ENCODE measurements at regions not wholly inside any gene's neighbourhood (a gene's known extent, or its start where the extent isn't known, plus 50 kb on each side); places are given as distances from the start of the nearest gene placed in this dataset.

- DNase-seq (ENCODE audit: low read depth in 1 of 2, low spot score in 1 of 2), result no peak
- no peak for FAIRE-seq
- Histone ChIP-seq H3K27ac (no peak overlapping the region), H3K4me3 (no peak overlapping the region), H3K4me1 (no peaks in the 10 kb centered on the region), H3K4me2 (no peak overlapping the region), H3K9me3 (no peaks in the 10 kb centered on the region)
- TF ChIP-seq RARB (CRISPR knock-in tag; IDR thresholded peaks at IDR 0.05) (no peak), CTCF (IDR thresholded peaks at IDR 0.05) (no peak)
- WGBS (ENCODE audit: missing lambda C conversion rate), result 67% methylated on average over 2 of the region's 2 CpGs
- ChIA-PET POLR2A (no interaction called here), CTCF (no interaction called here)
- no peak for ATAC-seq
These were observed 261.2 kb upstream of the TRPC7 start for GRCh38 chr5:136626531-136626930.

- ATAC-seq, result no peak
- no peak for DNase-seq (ENCODE audit: low read depth in 1 of 2, low spot score in 1 of 2)
- Histone ChIP-seq H3K4me2 (no peak overlapping the region), H3K27ac (no peak overlapping the region), H3K4me1 (no peaks in the 10 kb centered on the region), H3K4me3 (no peak overlapping the region), H3K9me3 (no peaks in the 10 kb centered on the region)
- ChIA-PET POLR2A (no interaction called here), CTCF (interaction anchor here (0.8 kb wide), 1 partner anchor 148 kb away, joined by 3 read pairs; no protein-coding TSS in a partner anchor)
- no peak for FAIRE-seq
- TF ChIP-seq CTCF (IDR thresholded peaks at IDR 0.05), result no peak
- no peak for TF ChIP-seq HOXB13 (CRISPR knock-in tag; IDR thresholded peaks at IDR 0.05; ENCODE audit: low read depth)
- TF ChIP-seq FOXS1 (CRISPR knock-in tag; IDR thresholded peaks at IDR 0.05), result no peak
- no peak for TF ChIP-seq ELK1 (IDR thresholded peaks at IDR 0.05; ENCODE audit: low read depth, low read length)
- TF ChIP-seq E2F6 (IDR thresholded peaks at IDR 0.05; ENCODE audit: borderline replicate concordance, low read depth), result no peak
- TF ChIP-seq SREBF2 (IDR thresholded peaks at IDR 0.05), result no peak
- no peak for TF ChIP-seq ZNF302 (CRISPR knock-in tag; IDR thresholded peaks at IDR 0.05)
- no peak for TF ChIP-seq SMC3 (IDR thresholded peaks at IDR 0.05)
- TF ChIP-seq PBX3 (IDR thresholded peaks at IDR 0.05), result no peak
- TF ChIP-seq ZSCAN20 (CRISPR knock-in tag; IDR thresholded peaks at IDR 0.05), result no peak
- no peak for TF ChIP-seq HMGXB4 (CRISPR knock-in tag; IDR thresholded peaks at IDR 0.05; ENCODE audit: borderline replicate concordance)
- no peak for TF ChIP-seq NPAS2 (CRISPR knock-in tag; IDR thresholded peaks at IDR 0.05; ENCODE audit: borderline replicate concordance)
- no peak for TF ChIP-seq PHF8 (IDR thresholded peaks at IDR 0.05; ENCODE audit: borderline replicate concordance, low read depth)
- TF ChIP-seq TFCP2L1 (CRISPR knock-in tag; IDR thresholded peaks at IDR 0.05), result no peak
- TF ChIP-seq HOXB5 (CRISPR knock-in tag; IDR thresholded peaks at IDR 0.05), result no peak
These were observed 257.4 kb upstream of the TRPC7 start for GRCh38 chr5:136622747-136623146.

Measured in A549 (cell line).